ENCODE measurements at regions not wholly inside any gene's neighbourhood (a gene's known extent, or its start where the extent isn't known, plus 50 kb on each side); places are given as distances from the start of the nearest gene placed in this dataset.
"Not testable (repeated sequence)": the region's sequence is repeated elsewhere in the genome, so short reads cannot be mapped to it uniquely, and the experiment has no call there.

DNA sequence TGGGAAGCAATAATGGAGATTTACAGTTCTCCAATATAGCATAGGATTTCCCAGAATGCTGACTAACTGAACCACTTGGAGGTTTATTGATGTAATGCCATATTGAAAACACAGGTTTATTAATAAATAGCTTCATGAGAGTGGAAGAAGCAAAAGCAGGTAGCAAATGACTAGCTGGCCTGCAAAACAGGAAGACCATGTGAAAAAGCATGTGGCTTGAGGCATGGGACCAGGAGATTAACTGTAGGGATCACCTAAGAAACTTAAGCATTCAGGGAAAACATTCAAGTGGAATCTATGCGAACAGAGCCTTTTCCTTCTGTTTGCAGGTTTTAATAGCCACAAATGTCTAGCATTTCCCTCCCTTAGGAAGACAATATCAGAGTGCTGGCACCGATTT is 679.7 kb downstream of the ZEB2 start:
- DNase-seq: no peak

DNA sequence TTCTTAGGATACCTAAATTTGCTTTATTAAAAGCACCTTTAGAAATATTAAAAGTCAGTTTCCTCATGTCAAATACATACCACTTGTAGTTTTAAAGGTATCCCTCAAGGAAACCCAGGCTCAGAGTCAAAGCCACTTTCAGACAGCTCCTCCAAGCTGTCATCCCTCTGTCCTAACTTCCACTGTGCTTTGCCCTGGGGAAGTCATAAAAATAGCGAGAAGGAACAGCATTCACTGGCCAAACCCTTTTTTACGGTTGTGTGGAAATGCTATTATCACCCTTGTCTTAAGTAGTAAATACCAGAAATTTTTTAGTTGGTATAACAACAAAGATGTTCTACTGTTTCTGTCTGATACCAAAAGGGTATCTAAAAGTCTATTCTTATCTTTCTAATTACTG is 680.5 kb downstream of the ZEB2 start:
- DNase-seq: no peak

DNA sequence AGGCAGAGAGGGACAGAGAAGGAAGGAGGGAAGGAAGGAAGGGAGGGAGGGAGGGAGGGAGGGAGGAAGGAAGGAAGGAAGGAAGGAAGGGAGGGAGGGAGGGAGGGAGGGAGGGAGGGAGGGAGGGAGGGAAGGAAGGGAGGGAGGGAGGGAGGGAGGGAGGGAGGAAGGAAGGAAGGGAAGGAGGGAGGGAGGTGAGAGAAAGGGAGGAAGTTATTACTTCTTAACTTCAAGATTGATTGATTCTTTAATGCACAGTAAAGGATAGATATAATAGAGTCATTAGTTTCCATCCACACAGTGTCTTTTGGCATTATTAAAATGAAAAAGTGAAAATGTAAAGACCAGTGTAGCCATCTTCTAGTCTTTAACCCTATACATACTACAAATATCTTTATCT is 682.9 kb downstream of the ZEB2 start:
- DNase-seq: not testable (repeated sequence)

DNA sequence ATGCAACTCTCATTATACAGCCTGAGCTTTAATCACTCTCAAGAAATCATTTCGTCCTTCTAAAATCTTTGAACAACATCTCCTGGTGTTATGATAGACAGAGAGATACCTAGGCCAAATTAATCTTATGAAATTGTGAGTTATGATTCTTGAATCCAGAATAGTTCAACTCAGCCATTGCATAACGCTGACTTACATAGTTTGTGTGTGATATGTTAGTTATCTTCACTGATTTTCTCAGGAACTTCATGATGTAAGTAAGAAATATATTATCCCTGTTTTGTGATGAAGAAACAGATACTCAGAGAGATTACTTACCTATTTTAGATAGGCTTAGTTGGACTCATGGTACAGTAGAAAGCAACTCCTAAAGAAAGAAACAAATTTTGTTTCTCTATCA is 684.4 kb downstream of the ZEB2 start:
- DNase-seq: no peak

DNA sequence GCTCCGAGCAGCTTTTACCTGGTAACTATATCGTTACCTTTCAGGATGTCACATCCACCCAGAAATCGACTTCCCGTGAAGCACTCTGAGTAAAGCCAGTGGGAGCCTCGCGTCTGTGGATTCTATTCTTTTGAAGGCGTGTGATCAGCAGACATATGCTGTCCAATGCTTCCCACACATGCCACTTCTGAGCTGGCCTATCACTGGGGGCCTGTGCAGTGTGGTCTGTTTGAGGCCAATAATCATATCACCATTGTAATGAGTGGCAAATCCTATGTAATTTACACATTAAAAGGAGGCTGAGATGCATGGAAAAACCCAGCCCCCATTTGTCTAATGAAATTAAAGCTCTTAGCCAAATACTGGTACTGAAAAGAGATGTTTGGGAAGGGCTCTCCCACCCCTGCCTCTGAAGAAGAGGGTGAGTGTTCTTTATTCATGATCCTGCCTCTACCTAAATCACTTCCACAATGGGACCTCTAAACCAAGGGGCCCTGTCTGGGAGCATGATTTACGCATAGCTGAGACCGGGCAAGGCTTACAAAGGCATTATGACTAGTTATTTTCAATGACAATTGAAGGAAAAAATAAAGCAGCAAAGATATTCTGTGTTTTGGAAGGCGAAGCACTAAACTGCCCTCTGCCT is 686.8 kb downstream of the ZEB2 start:
- DNase-seq: no peak

DNA sequence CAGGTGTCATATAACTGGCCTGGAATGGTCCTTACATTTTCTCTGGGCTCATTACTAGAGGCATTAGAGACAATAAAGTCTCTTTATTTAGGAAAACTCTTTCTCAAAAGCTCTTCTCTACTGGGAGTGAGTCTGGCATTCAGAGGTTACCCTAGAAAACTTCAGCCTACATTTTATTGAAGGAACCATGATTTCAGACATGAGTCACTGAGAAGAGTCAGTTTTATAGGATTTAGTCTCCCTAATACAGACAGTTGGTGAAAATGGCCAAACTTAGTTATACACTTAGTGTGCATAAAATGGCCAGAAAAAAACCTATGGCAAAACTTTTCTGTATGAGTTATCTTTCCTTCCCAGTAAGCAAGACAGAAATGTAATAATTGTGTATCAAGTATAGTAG is 689.4 kb downstream of the ZEB2 start:
- no peak for DNase-seq

DNA sequence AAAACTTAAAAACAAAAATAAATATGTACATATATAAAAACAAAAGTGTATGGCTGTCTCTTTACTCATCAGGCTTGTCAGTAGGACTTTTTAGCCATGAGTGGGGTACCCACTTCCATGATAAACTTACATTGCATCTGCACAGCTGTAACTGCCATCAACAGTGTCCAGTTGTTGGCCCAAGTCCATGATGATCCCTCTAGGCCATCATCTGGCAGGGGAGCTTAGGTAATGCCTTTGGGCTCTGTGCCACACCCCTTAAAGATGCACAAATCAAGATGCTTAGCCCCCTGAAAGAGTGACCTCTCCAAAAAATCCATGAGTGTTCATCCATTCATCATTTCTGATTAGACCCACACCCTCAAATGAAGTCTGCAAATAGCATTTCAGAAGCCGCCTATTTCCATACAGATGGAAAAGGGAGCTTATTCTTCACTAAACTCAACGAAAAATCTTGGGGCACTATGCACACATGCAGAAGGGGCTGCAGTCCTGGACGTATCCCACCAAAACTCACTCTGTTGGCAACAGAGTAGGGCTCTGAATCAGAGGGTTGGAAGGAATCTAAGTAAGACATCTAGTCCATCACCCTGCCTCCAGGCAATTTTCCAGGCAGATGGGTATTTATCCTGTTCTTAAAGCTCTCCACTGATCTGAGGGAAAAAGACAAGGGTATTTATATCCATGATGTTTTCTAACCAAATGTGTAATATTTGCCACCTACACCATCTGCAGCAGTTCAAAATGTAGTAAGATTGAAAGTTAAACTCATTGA is 691.0 kb downstream of the ZEB2 start:
- DNase-seq: no peak

DNA sequence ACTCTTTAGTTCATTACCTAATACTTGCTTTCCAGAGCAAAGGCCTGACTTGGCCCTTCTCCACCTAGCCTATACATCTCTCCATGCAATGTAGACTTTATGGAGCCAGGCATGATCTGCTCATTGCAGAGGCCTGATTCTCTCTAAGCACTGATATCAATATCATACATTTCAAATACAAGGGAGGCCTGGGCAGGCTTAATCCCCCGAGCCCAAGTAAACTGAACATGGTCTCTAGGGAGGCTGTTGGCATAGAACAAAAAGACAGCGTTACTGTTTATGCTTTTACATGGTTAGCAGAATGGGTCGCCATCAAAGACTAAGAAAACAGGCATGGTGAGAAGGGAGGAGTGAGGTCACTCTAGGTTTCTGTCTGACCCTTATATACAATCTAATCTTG is 695.1 kb downstream of the ZEB2 start:
- DNase-seq: no peak

DNA sequence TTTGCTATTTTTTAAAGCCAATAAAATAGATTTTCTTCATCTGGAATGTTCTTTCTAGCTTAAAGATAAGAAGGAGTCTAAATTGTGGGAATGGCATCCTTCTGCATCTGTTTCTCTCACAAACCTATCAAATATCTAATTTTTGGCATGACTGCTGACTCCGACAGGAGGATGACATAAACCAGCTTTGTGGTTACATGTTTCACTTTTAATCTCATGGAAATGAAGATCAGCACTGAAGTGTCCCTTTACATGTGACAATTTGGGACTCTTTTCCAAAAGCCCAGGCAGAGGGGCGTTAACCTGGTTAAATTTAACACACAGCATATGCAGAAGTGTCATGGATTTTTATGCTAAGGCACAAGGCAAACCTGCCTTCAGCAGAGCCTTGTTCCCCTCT is 694.7 kb downstream of the ARHGAP15 start:
- peak; percentile 34 for DNase-seq

DNA sequence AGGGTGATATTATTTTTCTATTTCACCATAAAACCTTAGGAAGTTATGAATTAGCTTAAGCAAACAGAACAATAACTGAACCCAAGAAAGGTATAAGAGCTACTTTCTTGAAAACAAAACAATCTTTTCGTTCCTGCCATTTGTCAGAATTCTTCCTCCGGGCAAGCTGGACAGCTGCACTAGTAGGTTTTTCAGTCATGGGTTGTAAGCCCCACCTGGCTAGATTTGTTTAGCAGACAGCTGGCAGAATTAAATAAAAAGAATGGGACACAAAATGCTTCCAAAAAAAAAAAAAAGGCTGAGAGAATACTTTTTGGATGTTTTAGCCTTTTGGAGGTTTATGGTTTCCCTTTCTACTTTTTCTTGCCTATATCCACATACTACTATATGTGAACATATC is 694.1 kb downstream of the ARHGAP15 start:
- peak; percentile 26 for DNase-seq

DNA sequence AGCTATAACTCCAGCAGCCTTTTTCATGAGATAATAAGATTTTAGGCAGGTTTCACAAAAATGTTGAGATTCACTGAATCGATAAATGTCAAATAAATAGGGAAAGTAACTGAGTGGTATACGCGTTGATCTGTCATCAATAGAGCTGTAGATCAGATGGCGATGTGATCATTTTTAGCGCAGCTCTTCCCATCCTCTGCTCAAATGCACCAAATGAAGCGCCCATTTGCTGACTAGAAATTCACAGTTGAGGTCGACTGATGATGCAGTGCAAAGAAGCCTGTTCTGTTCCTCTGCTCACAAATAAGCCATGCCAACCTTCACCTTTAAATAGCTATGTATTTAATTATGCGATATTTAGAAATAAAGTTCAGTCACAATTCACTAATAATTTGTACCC is 693.5 kb downstream of the ARHGAP15 start:
- no peak for DNase-seq

DNA sequence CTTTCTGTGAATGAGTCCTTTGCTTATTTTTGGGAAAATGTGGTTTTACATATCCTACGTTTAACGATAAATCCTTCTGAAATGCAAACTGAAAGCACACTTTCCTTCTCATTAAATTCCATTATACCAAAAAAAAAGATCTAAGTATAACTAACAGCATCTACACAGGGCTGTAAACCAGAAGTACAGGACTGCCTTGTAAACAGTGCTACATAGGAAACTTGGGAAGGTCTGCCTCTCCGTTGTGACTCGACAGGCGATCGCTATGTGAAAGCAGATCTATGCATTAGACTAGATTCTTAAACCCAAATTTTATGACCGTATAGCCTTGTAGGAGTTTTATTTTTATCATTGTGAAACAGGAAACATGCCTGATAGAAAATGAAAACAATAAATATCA is 690.5 kb downstream of the ARHGAP15 start:
- no peak for DNase-seq

DNA sequence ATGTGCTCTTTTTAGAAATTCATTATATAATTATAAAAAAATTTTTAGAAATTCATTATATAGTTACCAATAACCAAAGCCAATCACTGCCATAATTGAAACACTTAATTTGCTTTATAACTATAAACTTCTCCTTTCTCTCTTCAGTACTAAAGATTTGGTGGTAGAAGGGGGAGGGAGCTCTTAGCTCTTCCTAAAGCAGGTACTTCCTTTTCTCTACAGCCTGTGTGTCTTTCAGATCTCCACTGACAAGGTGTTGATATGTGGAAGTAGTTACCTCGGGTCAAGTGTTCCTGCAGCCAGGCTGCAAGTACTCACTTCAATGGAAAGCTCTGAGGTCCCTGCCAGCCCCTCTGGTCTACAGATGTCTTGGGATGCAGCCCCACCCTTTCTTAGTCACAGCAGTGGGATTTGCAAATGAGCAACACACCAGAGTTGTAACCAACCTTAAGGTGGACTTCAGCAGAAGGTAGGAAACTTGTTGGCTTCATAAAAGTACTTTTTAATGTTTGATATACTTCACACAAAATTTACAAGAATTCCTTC is 690.0 kb downstream of the ARHGAP15 start:
- no peak for DNase-seq
